NCI-H2196 (cell line): ENCODE measurements at regions not wholly inside any gene's neighbourhood (a gene's known extent, or its start where the extent isn't known, plus 50 kb on each side); places are given as distances from the start of the nearest gene placed in this dataset.

Experiments
- DNase-seq: peaks from one replicate; lab custom pipeline; 2025; ENCODE audit not compliant: unreplicated experiment; lab: John Stamatoyannopoulos, UW

- DNase-seq, result no peak
Measured at GRCh38 chr3:18049096-18049495, 306.7 kb upstream of the TBC1D5 start.

- no peak for DNase-seq
Measured at GRCh38 chr3:18047052-18047451, 304.6 kb upstream of the TBC1D5 start.

- no peak for DNase-seq
Measured at GRCh38 chr3:18046131-18046915, 303.9 kb upstream of the TBC1D5 start.

GRCh38 chr3:18044971-18045880, 302.8 kb upstream of the TBC1D5 start:
- DNase-seq, result no peak

GRCh38 chr3:18044191-18044590, 301.8 kb upstream of the TBC1D5 start:
- no peak for DNase-seq

GRCh38 chr3:18036450-18036815, 294.0 kb upstream of the TBC1D5 start:
- no peak for DNase-seq

- DNase-seq, result no peak
Measured at GRCh38 chr3:18035641-18036449, 293.4 kb upstream of the TBC1D5 start.

- DNase-seq, result no peak
Measured at GRCh38 chr3:18033581-18034108, 291.2 kb upstream of the TBC1D5 start.

GRCh38 chr3:18030371-18030870, 288.0 kb upstream of the TBC1D5 start:
- no peak for DNase-seq

- DNase-seq, result no peak
Measured at GRCh38 chr3:18027161-18027939, 284.9 kb upstream of the TBC1D5 start.

- DNase-seq, result no peak
Measured at GRCh38 chr3:18024715-18025114, 282.3 kb upstream of the TBC1D5 start.

GRCh38 chr3:18019161-18019495, 276.7 kb upstream of the TBC1D5 start:
- DNase-seq, result no peak

GRCh38 chr3:18018491-18019160, 276.2 kb upstream of the TBC1D5 start:
- no peak for DNase-seq

GRCh38 chr3:18016366-18016765, 273.9 kb upstream of the TBC1D5 start:
- no peak for DNase-seq

GRCh38 chr3:18012933-18013332, 270.5 kb upstream of the TBC1D5 start:
- DNase-seq, result no peak

GRCh38 chr3:18012436-18012835, 270.0 kb upstream of the TBC1D5 start:
- no peak for DNase-seq

- DNase-seq, result no peak
Measured at GRCh38 chr3:18011387-18011786, 269.0 kb upstream of the TBC1D5 start.

GRCh38 chr3:18010001-18010400, 267.6 kb upstream of the TBC1D5 start:
- no peak for DNase-seq

- DNase-seq, result no peak
Measured at GRCh38 chr3:18008706-18009368, 266.4 kb upstream of the TBC1D5 start.
